ENCODE measurements at regions not wholly inside any gene's neighbourhood (a gene's known extent, or its start where the extent isn't known, plus 50 kb on each side); places are given as distances from the start of the nearest gene placed in this dataset.
A peak's percentile ranks its signal among the peaks of the same experiment; 100 is the strongest.
"Not testable (repeated sequence)": the region's sequence is repeated elsewhere in the genome, so short reads cannot be mapped to it uniquely, and the experiment has no call there.

DNA sequence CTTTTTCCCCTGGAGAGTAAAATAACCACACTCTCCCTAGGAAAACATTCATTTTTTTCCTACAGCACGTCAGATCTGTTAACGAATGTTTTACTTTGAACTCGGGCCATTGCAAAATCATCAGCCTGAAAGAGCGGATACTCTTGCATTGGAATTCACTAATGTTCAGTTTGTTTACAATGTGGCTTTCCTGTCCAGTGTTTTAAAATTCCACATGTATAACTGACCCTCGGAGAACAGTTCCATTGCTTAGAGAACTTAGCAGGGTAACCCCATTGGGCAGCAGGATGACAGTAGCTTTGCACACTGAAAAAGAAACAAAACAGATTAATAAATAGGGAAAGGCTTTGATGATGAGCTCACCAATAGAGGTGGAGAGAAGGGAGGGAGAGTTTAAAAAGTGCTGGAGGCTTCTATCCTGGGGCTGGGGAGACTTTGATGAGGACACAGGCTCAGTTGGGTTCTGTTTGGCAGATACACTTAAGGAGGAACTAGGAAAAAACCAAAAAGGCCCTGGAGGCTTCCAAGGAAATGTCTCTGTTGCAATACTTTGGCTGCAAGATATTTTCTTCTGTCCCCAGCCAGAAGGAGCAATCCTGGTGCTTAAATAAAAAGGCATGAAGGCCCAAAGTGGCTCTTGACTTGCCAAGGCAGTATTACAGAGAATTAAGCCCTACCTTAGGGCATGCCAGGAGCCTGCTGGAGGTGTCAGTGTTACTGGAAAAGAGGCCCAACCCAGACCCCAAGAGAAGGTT is 143.1 kb downstream of the ARSF start:
- no peaks in the 10 kb centered on the region for H3K4me1 ChIP-seq (ENCODE audit: control insufficient read depth, insufficient read depth, low read length)
- ATAC-seq = peak; percentile 66 to 74
- H3K4me3 ChIP-seq (ENCODE audit: low read length) = no peak overlapping the region
- intact Hi-C loops (cut with DNase I) = no loop called here
- no peaks in the 10 kb centered on the region for H3K9me3 ChIP-seq (ENCODE audit: control insufficient read depth, low read length)
- no peak overlapping the region for H3K27ac ChIP-seq (ENCODE audit: low read length)
- no peaks in the 10 kb centered on the region for H3K27me3 ChIP-seq (ENCODE audit: control insufficient read depth, insufficient read depth)
- WGBS = 44% methylated on average over 5 of the region's 5 CpGs
- DNase-seq = peak in 2 of 3 donors; percentile 18 to 52

DNA sequence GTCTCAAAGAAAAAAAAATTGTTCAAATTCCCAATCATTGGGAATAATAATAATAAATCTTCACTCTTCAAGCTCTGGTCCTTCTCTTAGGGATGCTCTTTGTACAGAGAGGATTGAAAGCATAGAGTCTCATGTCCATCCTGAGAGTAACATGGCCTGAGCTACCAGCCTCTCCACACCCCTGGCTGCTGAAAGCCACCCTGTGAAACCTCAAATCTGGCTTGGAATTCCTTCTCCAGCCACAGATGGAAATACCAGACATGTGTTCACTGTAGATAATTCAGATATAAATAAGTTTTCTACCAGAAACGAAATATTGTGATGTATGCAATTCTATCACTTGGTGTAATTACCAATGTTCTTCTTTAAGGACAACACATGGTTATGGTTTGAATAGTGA is 140.6 kb downstream of the ARSF start:
- Histone ChIP-seq H3K27me3 (ENCODE audit: control insufficient read depth, insufficient read depth) (no peaks in the 10 kb centered on the region), H3K4me3 (ENCODE audit: low read length) (no peak overlapping the region), H3K9me3 (ENCODE audit: control insufficient read depth, low read length) (no peaks in the 10 kb centered on the region), H3K4me1 (ENCODE audit: control insufficient read depth, insufficient read depth, low read length) (no peaks in the 10 kb centered on the region), H3K27ac (ENCODE audit: low read length) (no peak overlapping the region)
- WGBS = 56% methylated on average over 1 of the region's 1 CpG
- DNase-seq = no peak
- intact Hi-C loops (cut with DNase I) = no loop called here
- no peak for ATAC-seq

DNA sequence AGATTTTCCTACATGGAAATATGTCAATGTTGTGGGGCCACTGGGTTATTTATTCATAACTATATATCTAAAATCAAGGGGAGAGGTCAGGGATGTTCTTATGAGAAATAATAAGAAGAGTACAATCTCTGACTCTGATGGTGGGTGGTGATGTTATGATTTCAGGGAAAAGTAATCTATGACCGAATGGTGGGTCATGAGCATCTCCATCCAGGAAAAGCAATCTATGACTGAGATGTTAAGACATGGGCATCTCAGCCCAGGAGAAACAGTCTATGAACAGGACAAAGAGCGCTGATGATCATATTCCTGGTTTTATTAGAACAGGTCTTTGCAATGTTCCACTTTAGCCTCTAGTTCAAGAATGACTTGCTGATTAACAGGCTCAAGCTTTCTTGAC is 137.1 kb downstream of the ARSF start:
- no peaks in the 10 kb centered on the region for H3K27me3 ChIP-seq (ENCODE audit: control insufficient read depth, insufficient read depth)
- ATAC-seq (no peak), DNase-seq (no peak)
- no peaks in the 10 kb centered on the region for H3K4me1 ChIP-seq (ENCODE audit: control insufficient read depth, insufficient read depth, low read length)
- no peaks in the 10 kb centered on the region for H3K9me3 ChIP-seq (ENCODE audit: control insufficient read depth, low read length)
- WGBS = 95% methylated on average over 2 of the region's 2 CpGs
- H3K27ac ChIP-seq (ENCODE audit: low read length) = no peak overlapping the region
- intact Hi-C loops (cut with DNase I) = no loop called here
- no peak overlapping the region for H3K4me3 ChIP-seq (ENCODE audit: low read length)

DNA sequence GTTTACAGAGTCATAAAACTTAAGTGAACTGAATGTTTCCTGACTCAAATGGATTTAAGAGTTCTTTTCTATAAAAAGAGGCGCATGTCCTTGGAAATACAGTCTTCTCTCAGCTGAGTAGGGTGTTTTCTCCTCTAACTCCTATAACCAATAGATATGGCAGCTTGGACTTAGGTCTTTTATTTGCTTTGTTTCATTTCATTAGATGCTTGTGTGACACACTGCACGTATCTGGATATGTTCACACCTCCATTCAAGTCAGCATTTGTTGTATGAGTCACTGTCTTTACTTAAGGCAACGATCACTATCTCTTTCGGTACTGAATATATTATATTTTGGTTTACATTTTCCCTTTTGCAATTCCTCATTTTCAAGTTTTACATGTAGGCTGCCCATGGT is 136.6 kb downstream of the ARSF start:
- WGBS = 84% methylated on average over 4 of the region's 4 CpGs
- DNase-seq = no peak
- H3K9me3 ChIP-seq (ENCODE audit: control insufficient read depth, low read length) = no peaks in the 10 kb centered on the region

DNA sequence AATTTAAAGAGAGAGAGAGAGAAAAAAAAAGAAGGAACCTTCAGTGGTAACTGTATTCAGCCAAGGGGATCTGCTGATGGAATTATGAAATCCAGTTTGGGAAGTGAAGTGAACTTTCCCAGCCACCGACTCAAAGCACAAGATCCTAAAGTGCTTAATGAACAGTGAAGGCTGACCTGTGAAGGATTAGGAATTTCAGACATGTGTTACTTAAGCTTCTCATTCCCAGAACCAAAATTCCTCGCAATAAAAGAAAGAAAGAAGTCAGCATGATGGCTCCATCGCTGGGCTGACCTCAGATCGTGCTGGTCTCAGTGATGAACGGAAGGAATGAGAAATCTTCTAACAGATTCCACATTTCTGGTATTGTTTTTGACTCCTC is 135.2 kb downstream of the ARSF start:
- WGBS = 49% methylated on average over 5 of the region's 5 CpGs
- no peak for ATAC-seq
- DNase-seq = no peak
- intact Hi-C loops (cut with DNase I) = no loop called here
- H3K27me3 ChIP-seq (ENCODE audit: control insufficient read depth, insufficient read depth) = no peaks in the 10 kb centered on the region
- no peak overlapping the region for H3K27ac ChIP-seq (ENCODE audit: low read length)
- H3K9me3 ChIP-seq (ENCODE audit: control insufficient read depth, low read length) = no peaks in the 10 kb centered on the region
- no peaks in the 10 kb centered on the region for H3K4me1 ChIP-seq (ENCODE audit: control insufficient read depth, insufficient read depth, low read length)
- H3K4me3 ChIP-seq (ENCODE audit: low read length) = no peak overlapping the region

More for the DNA sequence above, 136.6 kb downstream of the ARSF start:
- Histone ChIP-seq H3K27me3 (ENCODE audit: control insufficient read depth, insufficient read depth) (no peaks in the 10 kb centered on the region), H3K27ac (ENCODE audit: low read length) (no peak overlapping the region), H3K4me1 (ENCODE audit: control insufficient read depth, insufficient read depth, low read length) (no peaks in the 10 kb centered on the region), H3K4me3 (ENCODE audit: low read length) (no peak overlapping the region)
- intact Hi-C loops (cut with DNase I) = no loop called here
- ATAC-seq = no peak

DNA sequence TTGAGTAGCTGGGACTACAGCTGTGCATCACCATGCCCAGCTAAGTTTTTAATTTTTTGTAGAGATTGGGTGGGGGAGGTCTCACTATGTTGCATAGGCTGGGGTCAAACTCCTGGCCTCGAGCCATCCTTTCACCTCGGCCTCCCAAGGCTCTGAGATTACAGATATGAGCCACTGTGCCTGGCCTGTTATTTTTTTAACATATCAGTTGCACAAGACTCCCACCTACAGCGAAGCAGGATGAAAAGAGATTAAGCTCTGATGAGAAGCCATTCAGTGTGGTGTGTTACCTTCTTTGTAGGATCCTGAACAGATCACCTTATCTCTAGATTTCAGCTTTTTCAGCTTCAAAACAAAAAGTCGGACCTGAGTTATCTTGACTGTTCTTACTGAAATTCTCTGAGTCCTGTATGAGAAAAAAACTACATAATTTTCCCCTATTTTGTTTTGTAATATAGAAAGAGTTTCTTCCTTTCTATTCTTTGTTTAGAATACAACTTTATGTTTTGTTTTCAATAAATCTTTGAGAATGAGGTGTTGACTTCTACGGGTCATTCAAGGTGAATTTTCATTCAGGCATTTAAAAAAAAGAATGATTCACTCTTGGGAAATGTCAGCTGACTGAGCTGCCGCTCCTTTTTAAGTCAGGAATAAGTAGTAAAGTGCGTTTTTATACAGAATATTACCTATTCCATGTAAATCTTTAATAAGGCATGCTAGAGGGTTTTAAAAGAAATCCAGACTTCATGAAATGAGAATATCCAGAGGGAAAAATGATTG is 134.6 kb downstream of the ARSF start:
- Histone ChIP-seq H3K4me3 (ENCODE audit: low read length) (no peak overlapping the region), H3K9me3 (ENCODE audit: control insufficient read depth, low read length) (no peaks in the 10 kb centered on the region), H3K27ac (ENCODE audit: low read length) (no peak overlapping the region), H3K4me1 (ENCODE audit: control insufficient read depth, insufficient read depth, low read length) (no peaks in the 10 kb centered on the region), H3K27me3 (ENCODE audit: control insufficient read depth, insufficient read depth) (no peaks in the 10 kb centered on the region)
- intact Hi-C loops (cut with DNase I) = no loop called here
- ATAC-seq = no peak
- DNase-seq = no peak
- WGBS = 39% methylated on average over 7 of the region's 7 CpGs

DNA sequence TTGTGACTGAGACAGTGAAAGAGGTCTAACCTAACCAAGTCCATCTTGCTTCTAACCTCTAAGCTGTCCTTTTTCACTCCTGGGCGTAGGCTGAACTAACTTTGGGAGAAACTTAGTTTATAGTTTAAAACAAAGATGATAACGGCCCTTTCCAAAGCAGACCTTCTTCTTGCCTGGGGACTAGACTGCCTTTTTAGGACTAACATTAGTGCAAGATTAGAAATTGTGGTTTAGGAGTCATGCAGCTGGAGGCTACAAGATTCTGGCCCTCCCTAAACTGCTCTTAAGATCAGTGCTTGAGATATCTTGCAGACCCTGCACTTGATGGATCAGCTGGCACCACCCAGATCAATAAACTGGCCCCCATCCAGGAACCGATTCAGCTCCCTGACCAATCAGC is 130.9 kb downstream of the ARSF start:
- WGBS = 74% methylated on average over 3 of the region's 3 CpGs
- intact Hi-C loops (cut with DNase I); H3K9me3 ChIP-seq (ENCODE audit: control insufficient read depth, low read length); H3K4me1 ChIP-seq (ENCODE audit: control insufficient read depth, insufficient read depth, low read length); H3K4me3 ChIP-seq (ENCODE audit: low read length); H3K27me3 ChIP-seq (ENCODE audit: control insufficient read depth, insufficient read depth); ATAC-seq; H3K27ac ChIP-seq (ENCODE audit: low read length); DNase-seq: not testable (repeated sequence)

DNA sequence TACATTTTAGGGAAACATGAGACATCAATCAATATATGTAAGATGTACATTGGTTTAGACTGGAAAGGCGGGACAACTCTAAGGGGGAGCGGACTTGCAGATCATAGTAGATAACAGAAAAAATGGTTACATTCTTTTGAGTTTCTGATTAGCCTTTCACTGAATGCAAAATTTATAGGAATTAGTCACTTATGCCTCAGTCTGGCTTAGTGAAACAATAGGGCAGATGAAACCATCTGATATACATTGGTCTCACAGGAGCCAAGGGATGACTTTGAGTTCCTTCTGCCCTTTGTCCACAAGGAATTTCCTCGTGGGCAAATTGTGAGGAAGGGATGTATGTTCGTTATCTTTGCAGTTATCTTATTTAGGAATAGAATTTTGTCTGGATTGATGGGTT is 128.2 kb downstream of the ARSF start:
- intact Hi-C loops (cut with DNase I) = no loop called here
- ATAC-seq (no peak), DNase-seq (no peak)
- no peak overlapping the region for H3K4me3 ChIP-seq (ENCODE audit: low read length)
- no peak overlapping the region for H3K27ac ChIP-seq (ENCODE audit: low read length)
- no peaks in the 10 kb centered on the region for H3K27me3 ChIP-seq (ENCODE audit: control insufficient read depth, insufficient read depth)
- no peaks in the 10 kb centered on the region for H3K9me3 ChIP-seq (ENCODE audit: control insufficient read depth, low read length)
- WGBS = 82% methylated on average over 4 of the region's 4 CpGs
- H3K4me1 ChIP-seq (ENCODE audit: control insufficient read depth, insufficient read depth, low read length) = no peaks in the 10 kb centered on the region

DNA sequence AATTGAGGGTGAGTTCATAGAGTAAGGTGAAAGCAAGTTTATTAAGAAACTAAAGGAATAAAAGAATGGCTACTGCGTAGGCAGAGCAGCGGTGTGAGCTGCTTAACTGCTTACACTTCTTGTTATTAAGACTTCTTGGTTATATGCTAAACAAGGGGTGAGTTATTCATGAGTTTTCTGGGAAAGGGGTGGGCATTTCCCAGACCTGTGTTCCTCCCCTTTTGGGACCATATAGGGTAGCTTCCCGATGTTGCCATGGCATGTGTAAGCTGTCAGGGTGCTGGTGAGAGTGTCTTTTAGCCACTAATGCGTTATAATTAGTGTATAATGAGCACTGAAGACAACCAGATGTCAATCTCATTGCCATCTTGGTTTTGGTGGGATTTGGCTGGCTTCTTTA is 126.5 kb downstream of the ARSF start:
- H3K27ac ChIP-seq (ENCODE audit: low read length) = no peak overlapping the region
- intact Hi-C loops (cut with DNase I) = no loop called here
- 90% methylated on average over 4 of the region's 4 CpGs for WGBS
- H3K4me1 ChIP-seq (ENCODE audit: control insufficient read depth, insufficient read depth, low read length) = no peaks in the 10 kb centered on the region
- ATAC-seq (no peak), DNase-seq (no peak)
- H3K9me3 ChIP-seq (ENCODE audit: control insufficient read depth, low read length) = no peaks in the 10 kb centered on the region
- no peaks in the 10 kb centered on the region for H3K27me3 ChIP-seq (ENCODE audit: control insufficient read depth, insufficient read depth)
- H3K4me3 ChIP-seq (ENCODE audit: low read length) = no peak overlapping the region

DNA sequence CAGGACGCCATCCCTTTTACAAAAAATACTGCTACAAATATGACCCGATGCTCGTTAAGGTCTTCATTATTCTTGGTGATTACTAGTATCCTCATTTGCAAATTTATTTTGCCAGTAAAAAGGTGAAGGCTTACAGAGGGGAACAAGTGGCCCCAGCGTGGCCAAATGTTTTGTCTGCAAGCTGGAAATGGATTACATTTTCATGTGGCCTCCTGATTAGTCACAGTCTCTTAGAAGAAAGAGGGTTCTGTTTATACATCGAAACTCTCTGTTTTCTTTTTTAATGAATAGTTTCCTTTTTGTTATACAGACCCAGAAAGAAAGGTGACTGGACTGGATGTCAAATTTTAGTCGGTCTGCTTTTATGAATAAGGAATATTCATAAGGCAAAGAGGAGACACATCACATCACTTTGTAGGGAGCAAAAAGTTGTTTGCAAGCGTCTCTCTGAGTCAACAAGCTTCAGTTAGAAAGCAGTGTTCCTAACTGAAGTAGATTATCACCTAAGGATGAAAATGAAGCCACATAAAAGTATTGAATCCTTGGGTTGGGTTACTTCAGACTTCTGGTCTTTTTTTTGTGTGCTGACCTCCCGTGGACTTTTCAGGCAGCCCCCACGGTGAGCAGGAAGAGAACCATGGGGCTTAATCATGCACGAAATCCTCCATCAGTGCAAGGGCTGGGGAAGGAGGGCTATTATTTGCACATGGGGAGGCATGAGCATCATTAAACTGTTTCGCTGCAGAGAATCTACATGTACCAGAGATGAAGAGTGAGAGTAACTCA is 125.6 kb downstream of the ARSF start:
- Histone ChIP-seq H3K27ac (ENCODE audit: low read length) (no peak overlapping the region), H3K4me1 (ENCODE audit: control insufficient read depth, insufficient read depth, low read length) (no peaks in the 10 kb centered on the region), H3K27me3 (ENCODE audit: control insufficient read depth, insufficient read depth) (no peaks in the 10 kb centered on the region), H3K9me3 (ENCODE audit: control insufficient read depth, low read length) (no peaks in the 10 kb centered on the region), H3K4me3 (ENCODE audit: low read length) (no peak overlapping the region)
- intact Hi-C loops (cut with DNase I) = no loop called here
- ATAC-seq (no peak), DNase-seq (no peak)
- WGBS = 60% methylated on average over 11 of the region's 11 CpGs

DNA sequence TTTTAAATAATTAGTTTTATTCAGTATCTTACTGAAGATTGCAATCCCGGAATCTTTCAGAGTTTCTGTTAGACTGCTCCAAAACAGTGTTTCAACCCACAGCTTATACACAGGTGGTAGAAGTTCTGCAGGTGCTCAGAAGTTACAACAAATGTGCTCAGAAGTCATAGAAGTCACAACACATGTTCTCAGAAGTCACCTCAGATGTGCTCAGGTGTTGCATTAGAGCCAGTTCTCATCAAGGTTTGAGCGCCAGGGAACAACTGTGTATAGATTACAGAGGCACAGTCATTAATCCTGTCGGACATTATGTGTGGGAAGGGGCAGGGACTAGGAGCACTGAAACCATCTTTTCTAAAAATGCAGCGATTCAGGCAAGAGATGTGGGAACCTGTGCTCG is 124.5 kb downstream of the ARSF start:
- Histone ChIP-seq H3K4me1 (ENCODE audit: control insufficient read depth, insufficient read depth, low read length) (no peaks in the 10 kb centered on the region), H3K4me3 (ENCODE audit: low read length) (no peak overlapping the region), H3K27me3 (ENCODE audit: control insufficient read depth, insufficient read depth) (no peaks in the 10 kb centered on the region), H3K27ac (ENCODE audit: low read length) (no peak overlapping the region), H3K9me3 (ENCODE audit: control insufficient read depth, low read length) (no peaks in the 10 kb centered on the region)
- ATAC-seq (no peak), DNase-seq (no peak)
- intact Hi-C loops (cut with DNase I) = no loop called here
- 74% methylated on average over 5 of the region's 5 CpGs for WGBS
